Ammon's horn (tissue), 1 donor: ENCODE measurements at regions not wholly inside any gene's neighbourhood (a gene's known extent, or its start where the extent isn't known, plus 50 kb on each side); places are given as distances from the start of the nearest gene placed in this dataset.
"Not testable (repeated sequence)": the region's sequence is repeated elsewhere in the genome, so short reads cannot be mapped to it uniquely, and the experiment has no call there.

ENCODE experiments used
- DNase-seq: peaks from one replicate; pipeline ENCODE4 v3.0.0-alpha.2; 2016; ENCODE audit warnings: low spot score

GRCh38 chr1:145482214-145482860 lies 56.9 kb upstream of the NBPF20 start:
- not testable (repeated sequence) for DNase-seq

- DNase-seq, result not testable (repeated sequence)
These were observed 50.6 kb upstream of the NBPF20 start for GRCh38 chr1:145475962-145476361.

GRCh38 chr1:145475369-145475915 lies 50.0 kb upstream of the NBPF20 start:
- DNase-seq, result not testable (repeated sequence)
